MCF 10A (cell line): ENCODE measurements at regions not wholly inside any gene's neighbourhood (a gene's known extent, or its start where the extent isn't known, plus 50 kb on each side); places are given as distances from the start of the nearest gene placed in this dataset.
A peak's percentile ranks its signal among the peaks of the same experiment; 100 is the strongest.

Source experiments
- BruUV-seq: library from RNA; stranded (reverse); fragments of 400-500 nt; replicated peaks from 2 replicates; lab custom pipeline; 2021; lab: Mats Ljungman, UMichigan
- CTCF ChIA-PET: fragments of 300-600 bp; sonication (Branson Sonifier 250); formaldehyde crosslinking; extraction: SDS; loops from one replicate; lab custom pipeline; 2021; ENCODE audit warnings: antibody characterized with exemption, inconsistent platforms; lab: Yijun Ruan, JAX
- POLR2A ChIA-PET: fragments of 300-600, 350-650 bp; sonication (Branson Sonifier 250); formaldehyde crosslinking; extraction: SDS; loops from one replicate; lab custom pipeline; 2020; ENCODE audit warnings: antibody characterized with exemption, inconsistent platforms; lab: Yijun Ruan, JAX
- DNase-seq: peaks from one replicate; pipeline ENCODE4 v3.0.0-alpha.2; 2018; ENCODE audit not compliant: unreplicated experiment
- H3K27ac Mint-ChIP-seq: one replicate; pipeline ENCODE4 v1.8.0; 2022; ENCODE audit warnings: mild to moderate bottlenecking, low read depth, mixed read lengths; ENCODE audit not compliant: unreplicated experiment
- H3K27me3 Mint-ChIP-seq: one replicate; pipeline ENCODE4 v1.8.0; 2022; ENCODE audit warnings: mixed read lengths; ENCODE audit not compliant: insufficient read depth, unreplicated experiment
- H3K36me3 Mint-ChIP-seq: one replicate; pipeline ENCODE4 v1.8.0; 2022; ENCODE audit warnings: mild to moderate bottlenecking, moderate library complexity, mixed read lengths; ENCODE audit not compliant: insufficient read depth, unreplicated experiment
- H3K4me1 Mint-ChIP-seq: one replicate; pipeline ENCODE4 v1.8.0; 2022; ENCODE audit warnings: mixed read lengths; ENCODE audit not compliant: insufficient read depth, unreplicated experiment
- H3K4me3 Mint-ChIP-seq: one replicate; pipeline ENCODE4 v1.8.0; 2022; ENCODE audit warnings: mild to moderate bottlenecking, moderate library complexity, mixed read lengths; ENCODE audit not compliant: unreplicated experiment
- H3K9me3 Mint-ChIP-seq: one replicate; pipeline ENCODE4 v1.8.0; 2022; ENCODE audit warnings: mixed read lengths; ENCODE audit not compliant: unreplicated experiment
- intact Hi-C: fragments of 100-400 bp; cut with micrococcal nuclease; formaldehyde crosslinking; loops from 2 replicates; pipeline ENCODE4 v1.14.1; 2022
- TF ChIP-seq, protein P1 (sequence below): fragments of 200-600 bp; IDR thresholded peaks from one replicate; pipeline ENCODE4 v1.8.0; 2022; ENCODE audit warnings: antibody characterized with exemption, mild to moderate bottlenecking; ENCODE audit not compliant: unreplicated experiment

- Mint-ChIP-seq H3K27me3 (peaks cover 9% of the 10 kb centered on the region), H3K27ac (no peak overlapping the region), H3K4me1 (no peaks in the 10 kb centered on the region), H3K9me3 (no peaks in the 10 kb centered on the region), H3K4me3 (no peak overlapping the region), H3K36me3 (no peaks in the 10 kb centered on the region)
- TF ChIP-seq, protein P1, sequence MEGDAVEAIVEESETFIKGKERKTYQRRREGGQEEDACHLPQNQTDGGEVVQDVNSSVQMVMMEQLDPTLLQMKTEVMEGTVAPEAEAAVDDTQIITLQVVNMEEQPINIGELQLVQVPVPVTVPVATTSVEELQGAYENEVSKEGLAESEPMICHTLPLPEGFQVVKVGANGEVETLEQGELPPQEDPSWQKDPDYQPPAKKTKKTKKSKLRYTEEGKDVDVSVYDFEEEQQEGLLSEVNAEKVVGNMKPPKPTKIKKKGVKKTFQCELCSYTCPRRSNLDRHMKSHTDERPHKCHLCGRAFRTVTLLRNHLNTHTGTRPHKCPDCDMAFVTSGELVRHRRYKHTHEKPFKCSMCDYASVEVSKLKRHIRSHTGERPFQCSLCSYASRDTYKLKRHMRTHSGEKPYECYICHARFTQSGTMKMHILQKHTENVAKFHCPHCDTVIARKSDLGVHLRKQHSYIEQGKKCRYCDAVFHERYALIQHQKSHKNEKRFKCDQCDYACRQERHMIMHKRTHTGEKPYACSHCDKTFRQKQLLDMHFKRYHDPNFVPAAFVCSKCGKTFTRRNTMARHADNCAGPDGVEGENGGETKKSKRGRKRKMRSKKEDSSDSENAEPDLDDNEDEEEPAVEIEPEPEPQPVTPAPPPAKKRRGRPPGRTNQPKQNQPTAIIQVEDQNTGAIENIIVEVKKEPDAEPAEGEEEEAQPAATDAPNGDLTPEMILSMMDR = no peak
- ChIA-PET POLR2A (no interaction called here), CTCF (interaction anchor here (0.6 to 1.3 kb wide), 3 partner anchors 14 to 177 kb away, joined by 3 to 8 read pairs (median 3); no protein-coding TSS in a partner anchor)
- intact Hi-C loops = no loop called here
- BruUV-seq = no TSS peak
- peak; percentile 56 for DNase-seq
Measured at GRCh38 chr7:123352973-123353372, 153.2 kb upstream of the SLC13A1 start.

DNA sequence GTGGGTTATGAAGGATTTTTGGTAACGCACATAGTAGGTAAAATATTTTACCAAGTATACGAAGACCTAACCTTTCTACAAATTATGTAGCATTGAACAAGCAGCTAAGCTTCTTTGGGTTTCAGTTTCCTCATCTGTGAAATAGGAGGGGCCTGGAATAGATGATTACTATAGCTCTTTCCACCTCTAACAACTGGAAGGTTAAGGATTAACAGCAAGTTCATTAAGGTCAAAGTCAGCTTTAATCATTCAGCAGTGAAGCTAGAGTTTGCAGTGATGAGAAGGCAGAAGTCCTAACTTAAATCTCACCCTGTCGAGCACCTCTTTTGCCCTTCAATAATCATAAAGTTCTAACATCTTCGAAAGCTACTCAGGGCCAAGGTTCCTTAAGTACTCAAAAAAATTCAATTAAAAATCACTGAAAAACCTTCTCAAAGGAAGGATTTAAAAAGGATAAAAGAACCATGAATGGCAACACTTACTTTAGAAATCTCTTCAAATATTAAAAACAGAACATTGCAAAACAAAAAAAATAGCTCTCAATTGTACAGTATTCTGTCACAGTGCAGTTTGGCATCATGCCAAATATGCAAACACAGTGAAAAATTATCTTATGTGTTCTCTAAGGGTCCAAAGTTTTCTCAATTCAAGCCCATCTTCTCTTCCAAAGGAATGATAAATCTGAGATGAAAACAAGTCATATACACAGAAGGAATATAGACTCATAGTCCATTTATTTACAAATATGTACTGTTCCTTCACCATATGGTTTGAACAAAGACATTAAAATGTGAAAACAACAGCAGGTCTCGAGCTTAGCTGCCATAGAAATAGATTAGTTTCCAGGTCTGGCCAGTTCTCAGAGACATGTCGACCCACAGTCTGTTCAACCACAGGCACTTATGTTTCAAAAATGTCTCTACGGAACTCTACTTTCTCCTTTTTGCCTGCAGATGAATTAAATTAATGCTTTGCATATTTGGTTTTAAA is 152.0 kb upstream of the SLC13A1 start:
- Mint-ChIP-seq H3K9me3 (no peaks in the 10 kb centered on the region), H3K27ac (no peak overlapping the region), H3K4me1 (no peaks in the 10 kb centered on the region), H3K4me3 (no peak overlapping the region), H3K27me3 (peaks cover 19% of the 10 kb centered on the region), H3K36me3 (no peaks in the 10 kb centered on the region)
- BruUV-seq = no TSS peak
- ChIA-PET CTCF (interaction anchor here (0.6 to 3.0 kb wide), 6 partner anchors 16 to 666 kb away, joined by 3 to 21 read pairs (median 3); no protein-coding TSS in a partner anchor), POLR2A (interaction anchor here (0.5 to 0.8 kb wide), 2 partner anchors 16 to 194 kb away, joined by 4 to 5 read pairs; no protein-coding TSS in a partner anchor)
- TF ChIP-seq, protein P1 = no peak
- intact Hi-C loops = no loop called here
- DNase-seq = peak; percentile 8

GRCh38 chr7:123351027-123351426 is 151.3 kb upstream of the SLC13A1 start:
- Mint-ChIP-seq H3K27ac (no peak overlapping the region), H3K4me3 (no peak overlapping the region), H3K36me3 (no peaks in the 10 kb centered on the region), H3K9me3 (no peaks in the 10 kb centered on the region), H3K27me3 (peaks cover 19% of the 10 kb centered on the region), H3K4me1 (no peaks in the 10 kb centered on the region)
- CTCF ChIA-PET = interaction anchor here (0.6 to 3.0 kb wide), 4 partner anchors 17 to 665 kb away, joined by 3 to 21 read pairs (median 3); no protein-coding TSS in a partner anchor
- TF ChIP-seq, protein P1 = no peak
- no peak for DNase-seq
- POLR2A ChIA-PET = interaction anchor here (0.5 to 0.8 kb wide), 3 partner anchors 17 to 194 kb away, joined by 3 to 5 read pairs (median 4); no protein-coding TSS in a partner anchor
- no TSS peak for BruUV-seq
- intact Hi-C loops = no loop called here

GRCh38 chr7:123348690-123349089 is 148.9 kb upstream of the SLC13A1 start:
- no peak overlapping the region for H3K27ac Mint-ChIP-seq
- no peak for DNase-seq
- TF ChIP-seq, protein P1 = no peak
- no peaks in the 10 kb centered on the region for H3K9me3 Mint-ChIP-seq
- H3K4me1 Mint-ChIP-seq = no peaks in the 10 kb centered on the region
- intact Hi-C loops = no loop called here
- peaks cover 22% of the 10 kb centered on the region for H3K27me3 Mint-ChIP-seq
- H3K4me3 Mint-ChIP-seq = no peak overlapping the region
- BruUV-seq = no TSS peak
- ChIA-PET POLR2A (no interaction called here), CTCF (no interaction called here)
- H3K36me3 Mint-ChIP-seq = no peaks in the 10 kb centered on the region
